ENCODE measurements at regions not wholly inside any gene's neighbourhood (a gene's known extent, or its start where the extent isn't known, plus 50 kb on each side); places are given as distances from the start of the nearest gene placed in this dataset.

- no peak overlapping the region for H3K4me3 ChIP-seq (ENCODE audit: low read depth in 1 of 3, low read length in 3 of 3)
- H3K36me3 ChIP-seq (ENCODE audit: control insufficient read depth in 4 of 4, insufficient read depth in 3 of 4, low read depth in 1 of 4, low read length in 3 of 4), result no peaks in the 10 kb centered on the region
- TF ChIP-seq CTCF (IDR thresholded peaks at IDR 0.05; ENCODE audit: low read depth, low read length, missing input control) (no peak), RXRA (IDR thresholded peaks at IDR 0.05) (no peak), EGR1 (IDR thresholded peaks at IDR 0.05; ENCODE audit: low read depth in 2 of 2) (no peak), REST (IDR thresholded peaks at IDR 0.05) (no peak), YY1 (IDR thresholded peaks at IDR 0.05) (no peak)
- H3K9me3 ChIP-seq (ENCODE audit: control insufficient read depth in 4 of 4, low read length in 3 of 4), result no peaks in the 10 kb centered on the region
- no peak for DNase-seq (ENCODE audit: low spot score)
- no peak overlapping the region for H3K27ac ChIP-seq (ENCODE audit: low read depth in 1 of 2, low read length in 2 of 2)
- 63% methylated on average over 3 of the region's 3 CpGs for whole genome bisulfite sequencing
- no peaks in the 10 kb centered on the region for H3K4me1 ChIP-seq (ENCODE audit: control insufficient read depth in 4 of 4, insufficient read depth in 4 of 4, low read length in 3 of 4)
- H3K27me3 ChIP-seq (ENCODE audit: control insufficient read depth in 4 of 4, insufficient read depth in 4 of 4, low read length in 3 of 4), result no peaks in the 10 kb centered on the region
- no peak overlapping the region for H3K9ac ChIP-seq (ENCODE audit: low read depth in 1 of 2, low read length in 2 of 2)
Measured at GRCh38 chr11:112589155-112589554, 328.5 kb upstream of the PLET1 start.

GRCh38 chr11:112590764-112591163 is 330.1 kb upstream of the PLET1 start:
- 85% methylated on average over 2 of the region's 2 CpGs for WGBS
- no peak overlapping the region for H3K9ac ChIP-seq (ENCODE audit: low read depth in 1 of 2, low read length in 2 of 2)
- H3K27ac ChIP-seq (ENCODE audit: low read depth in 1 of 2, low read length in 2 of 2), result no peak overlapping the region
- H3K9me3 ChIP-seq (ENCODE audit: control insufficient read depth in 4 of 4, low read length in 3 of 4), result no peaks in the 10 kb centered on the region
- no peak overlapping the region for H3K4me3 ChIP-seq (ENCODE audit: low read depth in 1 of 3, low read length in 3 of 3)
- no peaks in the 10 kb centered on the region for H3K36me3 ChIP-seq (ENCODE audit: control insufficient read depth in 4 of 4, insufficient read depth in 3 of 4, low read depth in 1 of 4, low read length in 3 of 4)
- no peaks in the 10 kb centered on the region for H3K4me1 ChIP-seq (ENCODE audit: control insufficient read depth in 4 of 4, insufficient read depth in 4 of 4, low read length in 3 of 4)
- DNase-seq (ENCODE audit: low spot score), result no peak
- TF ChIP-seq ATF3 (IDR thresholded peaks at IDR 0.05) (no peak), TAF1 (conservative IDR thresholded peaks at IDR 0.05) (no peak), GABPA (IDR thresholded peaks at IDR 0.05 in 1 of 2, conservative IDR thresholded peaks at IDR 0.05 in 1 of 2) (no peak), HNF4A (conservative IDR thresholded peaks at IDR 0.05) (no peak), CTCF (IDR thresholded peaks at IDR 0.05; ENCODE audit: low read depth, low read length, missing input control) (no peak), REST (IDR thresholded peaks at IDR 0.05) (no peak)
- H3K27me3 ChIP-seq (ENCODE audit: control insufficient read depth in 4 of 4, insufficient read depth in 4 of 4, low read length in 3 of 4), result no peaks in the 10 kb centered on the region

Data from liver (tissue), 8 donors.